ENCODE measurements at regions not wholly inside any gene's neighbourhood (a gene's known extent, or its start where the extent isn't known, plus 50 kb on each side); places are given as distances from the start of the nearest gene placed in this dataset.

DNA sequence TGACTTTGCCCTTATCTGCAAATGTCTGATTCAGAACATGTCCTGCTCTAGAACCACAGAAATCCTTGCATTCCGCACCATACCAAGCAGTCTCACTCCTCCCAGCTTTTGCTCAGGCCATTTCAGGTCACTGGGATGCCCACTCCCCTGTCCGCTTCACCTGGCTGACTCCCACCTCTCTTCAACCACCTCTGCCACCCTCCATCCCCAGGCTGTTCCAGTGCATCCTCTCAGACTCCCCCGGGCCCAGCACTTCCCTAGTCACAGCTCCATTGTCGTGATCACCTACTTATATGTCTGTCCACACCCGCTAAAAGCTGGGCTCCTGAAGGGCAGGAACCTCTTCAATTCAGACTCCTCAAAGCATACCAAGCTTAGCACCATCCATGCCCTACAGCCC is 58.4 kb upstream of the CDH5 start:
- TF ChIP-seq POLR2A (IDR thresholded peaks at IDR 0.05; ENCODE audit: low read depth): no peak
- no peak for TF ChIP-seq CTCF (IDR thresholded peaks at IDR 0.05)
- TF ChIP-seq EP300 (IDR thresholded peaks at IDR 0.05): no peak
